ENCODE measurements at regions not wholly inside any gene's neighbourhood (a gene's known extent, or its start where the extent isn't known, plus 50 kb on each side); places are given as distances from the start of the nearest gene placed in this dataset.

DNA sequence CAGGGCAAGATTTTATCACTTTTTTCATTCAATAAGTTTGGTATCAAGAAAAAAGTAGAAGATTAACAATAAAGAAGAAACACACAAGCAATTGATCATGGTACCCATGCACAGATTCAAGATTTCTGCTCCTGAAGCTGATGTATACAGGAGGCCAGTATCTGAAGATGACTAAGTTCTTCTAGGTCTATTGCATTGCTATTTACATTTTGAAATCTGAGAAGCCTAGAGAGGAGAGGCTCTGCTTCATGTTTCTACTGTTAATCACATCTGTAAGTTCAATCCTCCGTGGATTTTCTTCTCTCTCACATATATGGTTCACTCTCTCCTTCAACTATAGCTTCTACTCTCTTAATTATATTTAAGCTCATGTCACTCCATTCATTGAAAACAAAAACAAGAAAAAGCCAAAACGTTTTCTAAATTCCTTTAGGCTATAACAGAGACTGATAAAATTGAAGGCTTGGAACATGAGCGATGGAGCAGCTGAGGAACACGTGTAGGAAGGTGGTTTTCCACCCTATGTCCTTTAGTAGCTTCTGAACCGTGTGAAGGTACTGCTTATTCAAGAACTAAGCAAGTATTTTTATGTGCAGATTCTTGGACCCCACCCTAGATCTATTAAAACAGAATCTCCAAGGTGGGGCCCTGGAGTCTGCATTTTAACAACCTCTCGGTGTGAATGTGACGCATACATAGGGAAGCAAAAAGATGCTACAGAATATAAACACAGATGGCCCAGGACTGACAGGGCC lies 198.2 kb downstream of the EFNB2 start:
- H3K4me1 ChIP-seq (ENCODE audit: insufficient read depth, low read length, severe bottlenecking): no peaks in the 10 kb centered on the region
- no peaks in the 10 kb centered on the region for H3K36me3 ChIP-seq (ENCODE audit: insufficient read depth, low read length)
- no peak overlapping the region for H3K4me3 ChIP-seq (ENCODE audit: low read depth, low read length, poor library complexity, severe bottlenecking)
- no peaks in the 10 kb centered on the region for H3K79me2 ChIP-seq (ENCODE audit: insufficient read depth, low read length)
- no peaks in the 10 kb centered on the region for H3K27me3 ChIP-seq (ENCODE audit: insufficient read depth, low read length)
- no peak overlapping the region for H3K4me2 ChIP-seq (ENCODE audit: low read length)
- no peaks in the 10 kb centered on the region for H4K20me1 ChIP-seq (ENCODE audit: insufficient read depth, low read length)
- no peaks in the 10 kb centered on the region for H3K9me2 ChIP-seq (ENCODE audit: low read depth, low read length)
- no peak overlapping the region for H2AFZ ChIP-seq (ENCODE audit: low read length)
- H3F3A ChIP-seq (ENCODE audit: insufficient read depth, low read length): no peaks in the 10 kb centered on the region
- no peak overlapping the region for H3K9ac ChIP-seq (ENCODE audit: low read length)
- no peak overlapping the region for H3K27ac ChIP-seq (ENCODE audit: low read depth, low read length, poor library complexity, severe bottlenecking)
- TF ChIP-seq EZH2 (IDR thresholded peaks at IDR 0.05; ENCODE audit: borderline replicate concordance, low read length): no peak
- TF ChIP-seq, protein P1, sequence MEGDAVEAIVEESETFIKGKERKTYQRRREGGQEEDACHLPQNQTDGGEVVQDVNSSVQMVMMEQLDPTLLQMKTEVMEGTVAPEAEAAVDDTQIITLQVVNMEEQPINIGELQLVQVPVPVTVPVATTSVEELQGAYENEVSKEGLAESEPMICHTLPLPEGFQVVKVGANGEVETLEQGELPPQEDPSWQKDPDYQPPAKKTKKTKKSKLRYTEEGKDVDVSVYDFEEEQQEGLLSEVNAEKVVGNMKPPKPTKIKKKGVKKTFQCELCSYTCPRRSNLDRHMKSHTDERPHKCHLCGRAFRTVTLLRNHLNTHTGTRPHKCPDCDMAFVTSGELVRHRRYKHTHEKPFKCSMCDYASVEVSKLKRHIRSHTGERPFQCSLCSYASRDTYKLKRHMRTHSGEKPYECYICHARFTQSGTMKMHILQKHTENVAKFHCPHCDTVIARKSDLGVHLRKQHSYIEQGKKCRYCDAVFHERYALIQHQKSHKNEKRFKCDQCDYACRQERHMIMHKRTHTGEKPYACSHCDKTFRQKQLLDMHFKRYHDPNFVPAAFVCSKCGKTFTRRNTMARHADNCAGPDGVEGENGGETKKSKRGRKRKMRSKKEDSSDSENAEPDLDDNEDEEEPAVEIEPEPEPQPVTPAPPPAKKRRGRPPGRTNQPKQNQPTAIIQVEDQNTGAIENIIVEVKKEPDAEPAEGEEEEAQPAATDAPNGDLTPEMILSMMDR (IDR thresholded peaks at IDR 0.05; ENCODE audit: low read length): no peak
- H3K9me3 ChIP-seq (ENCODE audit: low read length): 0 out of 2 replicates have a peak, but pooled peaks cover 4% of the 10 kb centered on the region

DNA sequence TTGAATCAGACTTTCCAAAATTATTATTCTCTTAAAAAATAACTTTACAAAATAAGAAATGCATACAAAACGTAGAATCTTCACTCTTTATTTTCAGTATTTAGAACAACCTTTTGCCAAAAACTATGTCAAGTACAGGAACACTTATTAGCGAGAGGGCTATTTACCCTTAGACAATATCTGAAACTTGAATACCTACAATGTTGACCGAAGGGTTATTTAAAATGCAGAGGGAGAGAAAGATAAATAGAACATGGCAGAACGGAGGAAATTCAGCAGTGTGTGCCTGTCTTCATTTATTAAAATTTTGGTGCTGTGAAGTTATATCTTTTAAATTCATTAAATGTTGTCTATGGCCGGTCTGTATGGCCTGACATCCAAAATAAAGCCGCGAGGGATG lies 198.8 kb downstream of the EFNB2 start:
- H3K9me3 ChIP-seq (ENCODE audit: low read length): 0 out of 2 replicates have a peak, but pooled peaks cover 4% of the 10 kb centered on the region

DNA sequence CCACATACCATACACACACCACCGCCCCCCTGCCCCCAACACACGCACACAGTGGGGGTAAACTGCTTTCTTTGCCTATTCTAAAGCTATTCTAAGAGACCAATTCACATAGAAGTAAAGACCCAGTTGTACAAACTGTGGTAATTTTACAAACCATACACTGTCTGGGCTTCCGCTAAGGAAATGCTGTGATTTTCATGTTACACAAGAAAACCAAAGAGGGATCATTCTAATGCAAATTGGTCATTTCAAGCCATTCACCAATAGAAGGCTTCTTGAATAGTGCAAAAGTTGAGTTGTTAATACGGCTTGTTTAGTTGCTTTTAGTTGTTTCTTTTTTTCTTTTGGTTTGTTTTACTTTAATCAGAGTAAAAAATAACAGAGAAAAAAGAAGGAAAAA lies 202.8 kb downstream of the EFNB2 start:
- Histone ChIP-seq H3K9me2 (ENCODE audit: low read depth, low read length) (no peaks in the 10 kb centered on the region), H3K79me2 (ENCODE audit: insufficient read depth, low read length) (no peaks in the 10 kb centered on the region), H3K4me1 (ENCODE audit: insufficient read depth, low read length, severe bottlenecking) (no peaks in the 10 kb centered on the region), H3K9me3 (ENCODE audit: low read length) (no peaks in the 10 kb centered on the region), H3K36me3 (ENCODE audit: insufficient read depth, low read length) (no peaks in the 10 kb centered on the region), H3F3A (ENCODE audit: insufficient read depth, low read length) (no peaks in the 10 kb centered on the region), H3K27me3 (ENCODE audit: insufficient read depth, low read length) (no peaks in the 10 kb centered on the region), H2AFZ (ENCODE audit: low read length) (no peak overlapping the region), H3K9ac (ENCODE audit: low read length) (no peak overlapping the region), H3K27ac (ENCODE audit: low read depth, low read length, poor library complexity, severe bottlenecking) (no peak overlapping the region), H3K4me2 (ENCODE audit: low read length) (no peak overlapping the region), H3K4me3 (ENCODE audit: low read depth, low read length, poor library complexity, severe bottlenecking) (no peak overlapping the region), H4K20me1 (ENCODE audit: insufficient read depth, low read length) (no peaks in the 10 kb centered on the region)
- TF ChIP-seq, protein P1 (IDR thresholded peaks at IDR 0.05; ENCODE audit: low read length): no peak

More for the DNA sequence above, 198.8 kb downstream of the EFNB2 start:
- H4K20me1 ChIP-seq (ENCODE audit: insufficient read depth, low read length): no peaks in the 10 kb centered on the region
- no peak for TF ChIP-seq EZH2 (IDR thresholded peaks at IDR 0.05; ENCODE audit: borderline replicate concordance, low read length)
- TF ChIP-seq, protein P1 (IDR thresholded peaks at IDR 0.05; ENCODE audit: low read length): no peak
- H3K4me1 ChIP-seq (ENCODE audit: insufficient read depth, low read length, severe bottlenecking): no peaks in the 10 kb centered on the region
- H3K9ac ChIP-seq (ENCODE audit: low read length): no peak overlapping the region
- H3K36me3 ChIP-seq (ENCODE audit: insufficient read depth, low read length): no peaks in the 10 kb centered on the region
- no peak overlapping the region for H3K27ac ChIP-seq (ENCODE audit: low read depth, low read length, poor library complexity, severe bottlenecking)
- H3K79me2 ChIP-seq (ENCODE audit: insufficient read depth, low read length): no peaks in the 10 kb centered on the region
- no peak overlapping the region for H3K4me2 ChIP-seq (ENCODE audit: low read length)
- no peak overlapping the region for H3K4me3 ChIP-seq (ENCODE audit: low read depth, low read length, poor library complexity, severe bottlenecking)
- H3K9me2 ChIP-seq (ENCODE audit: low read depth, low read length): no peaks in the 10 kb centered on the region
- no peaks in the 10 kb centered on the region for H3F3A ChIP-seq (ENCODE audit: insufficient read depth, low read length)
- H2AFZ ChIP-seq (ENCODE audit: low read length): no peak overlapping the region
- no peaks in the 10 kb centered on the region for H3K27me3 ChIP-seq (ENCODE audit: insufficient read depth, low read length)
